Uterus (tissue), 3 donors: ENCODE measurements at regions not wholly inside any gene's neighbourhood (a gene's known extent, or its start where the extent isn't known, plus 50 kb on each side); places are given as distances from the start of the nearest gene placed in this dataset.

ENCODE experiments used
- DNase-seq, 2 donors: peaks; one replicate each; pipeline ENCODE4 v3.0.0-alpha.2; 2019 to 2020
- H3K27ac ChIP-seq, 2 donors: fragments of 200-600 bp; sonication (generic); 1 replicate in 1 of 2; 2 replicates in 1 of 2; pipeline ENCODE4 v1.5.1; 2016 to 2018
- H3K27me3 ChIP-seq, 2 donors: fragments of 200-600 bp; sonication (generic); one replicate each; pipeline ENCODE4 v1.5.1; 2018 to 2019; ENCODE audit warnings: control low read depth in 1 of 2
- H3K36me3 ChIP-seq, 2 donors: fragments of 200-600 bp; sonication (generic); one replicate each; pipeline ENCODE4 v1.5.1; 2019; ENCODE audit warnings: control low read depth in 1 of 2
- H3K4me1 ChIP-seq, 2 donors: fragments of 200-600 bp; sonication (generic); one replicate each; pipeline ENCODE4 v1.5.1; 2018 to 2019; ENCODE audit warnings: control low read depth in 1 of 2
- H3K4me3 ChIP-seq, 2 donors: fragments of 200-600 bp; sonication (generic); 1 replicate in 1 of 2; 2 replicates in 1 of 2; pipeline ENCODE4 v1.5.1; 2018 to 2019; ENCODE audit warnings: mild to moderate bottlenecking in 1 of 2
- H3K9me3 ChIP-seq, 2 donors: fragments of 200-600 bp; sonication (generic); one replicate each; pipeline ENCODE4 v1.5.1; 2019; ENCODE audit warnings: control low read depth in 1 of 2
- POLR2A ChIP-seq, 2 donors: fragments of 450-650 bp; IDR thresholded peaks; one replicate each; pipeline ENCODE4 v1.6.1; 2016; ENCODE audit warnings: antibody characterized with exemption in 2 of 2, mild to moderate bottlenecking in 1 of 2, moderate library complexity in 1 of 2
- intact Hi-C: fragments of 100-400 bp; cut with DNase I; formaldehyde crosslinking; loops from one replicate; pipeline ENCODE4 v1.15.1; 2023; ENCODE audit warnings: low total_unique reads
- TF ChIP-seq, protein P1 (sequence below), 4 experiments: fragments of 200-600 bp in 2 of 4; fragments of 450-650 bp in 2 of 4; sonication (generic) in 2 of 4; IDR thresholded peaks; one replicate each; pipeline ENCODE4 v1.5.1; 2016 to 2019; ENCODE audit warnings: antibody characterized with exemption in 4 of 4, mild to moderate bottlenecking in 2 of 4, moderate library complexity in 1 of 4
- donor health status: DM: yes; HTN: yes; CAD: no.

GRCh38 chr6:139595183-139595582 is 220.7 kb upstream of the CITED2 start:
- TF ChIP-seq, protein P1, sequence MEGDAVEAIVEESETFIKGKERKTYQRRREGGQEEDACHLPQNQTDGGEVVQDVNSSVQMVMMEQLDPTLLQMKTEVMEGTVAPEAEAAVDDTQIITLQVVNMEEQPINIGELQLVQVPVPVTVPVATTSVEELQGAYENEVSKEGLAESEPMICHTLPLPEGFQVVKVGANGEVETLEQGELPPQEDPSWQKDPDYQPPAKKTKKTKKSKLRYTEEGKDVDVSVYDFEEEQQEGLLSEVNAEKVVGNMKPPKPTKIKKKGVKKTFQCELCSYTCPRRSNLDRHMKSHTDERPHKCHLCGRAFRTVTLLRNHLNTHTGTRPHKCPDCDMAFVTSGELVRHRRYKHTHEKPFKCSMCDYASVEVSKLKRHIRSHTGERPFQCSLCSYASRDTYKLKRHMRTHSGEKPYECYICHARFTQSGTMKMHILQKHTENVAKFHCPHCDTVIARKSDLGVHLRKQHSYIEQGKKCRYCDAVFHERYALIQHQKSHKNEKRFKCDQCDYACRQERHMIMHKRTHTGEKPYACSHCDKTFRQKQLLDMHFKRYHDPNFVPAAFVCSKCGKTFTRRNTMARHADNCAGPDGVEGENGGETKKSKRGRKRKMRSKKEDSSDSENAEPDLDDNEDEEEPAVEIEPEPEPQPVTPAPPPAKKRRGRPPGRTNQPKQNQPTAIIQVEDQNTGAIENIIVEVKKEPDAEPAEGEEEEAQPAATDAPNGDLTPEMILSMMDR (IDR thresholded peaks at IDR 0.05) = no peak
- TF ChIP-seq POLR2A (IDR thresholded peaks at IDR 0.05) = no peak
- Histone ChIP-seq H3K4me1 (peaks cover 0 to 3% of the 10 kb centered on the region in 2 donors), H3K27me3 (no peaks in the 10 kb centered on the region), H3K27ac (peak overlapping the region in 1 of 2 donors; percentile 85), H3K4me3 (no peak overlapping the region), H3K36me3 (no peaks in the 10 kb centered on the region), H3K9me3 (no peaks in the 10 kb centered on the region)
- DNase-seq = no peak
- intact Hi-C loops = loop anchor here (10.0 kb wide), 1 partner anchor 220 kb away; the partner anchor contains the start of gene CITED2

- no peak for DNase-seq
- Histone ChIP-seq H3K27ac (peak overlapping the region in 1 of 2 donors; percentile 85), H3K27me3 (no peaks in the 10 kb centered on the region), H3K36me3 (no peaks in the 10 kb centered on the region), H3K4me3 (no peak overlapping the region), H3K4me1 (peaks cover 0 to 3% of the 10 kb centered on the region in 2 donors), H3K9me3 (no peaks in the 10 kb centered on the region)
- intact Hi-C loops = loop anchor here (10.0 kb wide), 1 partner anchor 220 kb away; the partner anchor contains the start of gene CITED2
- TF ChIP-seq POLR2A (IDR thresholded peaks at IDR 0.05) = no peak
- TF ChIP-seq, protein P1 (IDR thresholded peaks at IDR 0.05) = no peak
Measured at GRCh38 chr6:139594333-139594965, 220.0 kb upstream of the CITED2 start.

DNA sequence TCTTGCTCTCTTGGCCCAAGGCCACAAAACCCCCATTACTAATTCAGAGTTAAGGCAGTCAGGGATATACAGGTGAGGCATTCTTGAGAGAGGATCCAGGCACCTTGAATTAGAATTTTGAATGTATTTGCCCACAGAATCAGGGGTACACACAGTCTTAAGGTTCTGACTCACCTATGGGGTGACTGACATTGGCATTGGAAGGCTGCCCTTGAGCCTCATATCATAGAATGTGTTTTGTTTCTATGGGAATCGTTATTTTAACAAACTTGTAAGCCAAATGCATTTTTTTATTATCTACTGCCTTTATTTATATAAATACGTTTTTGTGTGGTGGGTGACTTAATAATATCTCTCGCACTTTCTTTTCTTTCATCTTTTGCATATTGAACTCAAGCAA is 218.6 kb upstream of the CITED2 start:
- Histone ChIP-seq H3K36me3 (no peaks in the 10 kb centered on the region), H3K27me3 (no peaks in the 10 kb centered on the region), H3K4me3 (no peak overlapping the region), H3K27ac (peak overlapping the region; percentile 59 to 62), H3K9me3 (no peaks in the 10 kb centered on the region), H3K4me1 (peaks cover 0 to 3% of the 10 kb centered on the region in 2 donors)
- TF ChIP-seq, protein P1 (IDR thresholded peaks at IDR 0.05) = no peak
- no peak for TF ChIP-seq POLR2A (IDR thresholded peaks at IDR 0.05)
- DNase-seq = no peak
- intact Hi-C loops = loop anchor here (10.0 kb wide), 1 partner anchor 218 kb away; the partner anchor contains the start of gene CITED2

GRCh38 chr6:139592011-139592410 is 217.6 kb upstream of the CITED2 start:
- intact Hi-C loops = loop anchor here (10.0 kb wide), 1 partner anchor 217 kb away; the partner anchor contains the start of gene CITED2
- Histone ChIP-seq H3K4me1 (peaks cover 0 to 3% of the 10 kb centered on the region in 2 donors), H3K36me3 (no peaks in the 10 kb centered on the region), H3K4me3 (no peak overlapping the region), H3K27me3 (no peaks in the 10 kb centered on the region), H3K9me3 (no peaks in the 10 kb centered on the region), H3K27ac (peak overlapping the region; percentile 59 to 62)
- TF ChIP-seq POLR2A (IDR thresholded peaks at IDR 0.05) = no peak
- TF ChIP-seq, protein P1 (IDR thresholded peaks at IDR 0.05) = no peak
- DNase-seq = no peak

- intact Hi-C loops = loop anchor here (10.0 kb wide), 1 partner anchor 216 kb away; the partner anchor contains the start of gene CITED2
- Histone ChIP-seq H3K36me3 (no peaks in the 10 kb centered on the region), H3K9me3 (no peaks in the 10 kb centered on the region), H3K27ac (peak overlapping the region; percentile 59 to 62), H3K4me3 (no peak overlapping the region), H3K27me3 (no peaks in the 10 kb centered on the region), H3K4me1 (peaks cover 0 to 3% of the 10 kb centered on the region in 2 donors)
- TF ChIP-seq, protein P1 (IDR thresholded peaks at IDR 0.05) = no peak
- TF ChIP-seq POLR2A (IDR thresholded peaks at IDR 0.05) = no peak
- no peak for DNase-seq
Measured at GRCh38 chr6:139591075-139591865, 216.8 kb upstream of the CITED2 start.
